H9 (cell line): ENCODE measurements at regions not wholly inside any gene's neighbourhood (a gene's known extent, or its start where the extent isn't known, plus 50 kb on each side); places are given as distances from the start of the nearest gene placed in this dataset.

Experiments used
- DNase-seq: peaks from one replicate; pipeline ENCODE4 v3.0.0-alpha.2; 2017
- H2AFZ ChIP-seq: one replicate; pipeline ENCODE4 v1.6.1; 2013; ENCODE audit warnings: mild to moderate bottlenecking, low read length, control low read depth, moderate library complexity
- H2AK5ac ChIP-seq: 2 replicates; pipeline ENCODE4 v1.6.1; 2013; ENCODE audit warnings: low read length, control low read depth, mixed read lengths; ENCODE audit not compliant: insufficient read length
- H2BK120ac ChIP-seq: one replicate; pipeline ENCODE4 v1.6.1; 2013; ENCODE audit warnings: low read depth, mild to moderate bottlenecking, low read length, control low read depth, inconsistent platforms; ENCODE audit not compliant: poor library complexity, severe bottlenecking
- H2BK12ac ChIP-seq: 2 replicates; pipeline ENCODE4 v1.6.1; 2013; ENCODE audit warnings: low read length, control low read depth, mixed read lengths, low read depth; ENCODE audit not compliant: insufficient read length
- H2BK15ac ChIP-seq: 2 replicates; pipeline ENCODE4 v1.6.1; 2013; ENCODE audit warnings: low read depth, low read length, control low read depth
- H2BK20ac ChIP-seq: one replicate; pipeline ENCODE4 v1.6.1; 2013; ENCODE audit warnings: low read depth, mild to moderate bottlenecking, low read length, control low read depth, inconsistent platforms; ENCODE audit not compliant: poor library complexity, severe bottlenecking
- H2BK5ac ChIP-seq: 2 replicates; pipeline ENCODE4 v1.6.1; 2013; ENCODE audit warnings: low read length, control low read depth, mixed read lengths; ENCODE audit not compliant: insufficient read length
- H3K14ac ChIP-seq: 2 replicates; pipeline ENCODE4 v1.6.1; 2013; ENCODE audit warnings: low read length, control low read depth; ENCODE audit not compliant: insufficient read depth
- H3K18ac ChIP-seq: 2 replicates; pipeline ENCODE4 v1.6.1; 2013; ENCODE audit warnings: low read depth, mild to moderate bottlenecking, mixed read lengths, low read length, control low read depth; ENCODE audit not compliant: insufficient read length
- H3K23ac ChIP-seq: 2 replicates; pipeline ENCODE4 v1.6.1; 2013; ENCODE audit warnings: low read length, control low read depth, mixed read lengths, low read depth; ENCODE audit not compliant: insufficient read length
- H3K23me2 ChIP-seq: 2 replicates; pipeline ENCODE4 v1.6.1; 2013; ENCODE audit warnings: low read depth, mild to moderate bottlenecking, mixed read lengths, low read length, control low read depth; ENCODE audit not compliant: insufficient read length, poor library complexity, severe bottlenecking
- H3K27ac ChIP-seq: 2 replicates; pipeline ENCODE4 v1.5.1; 2013; ENCODE audit warnings: low read length, control low read depth, mixed read lengths, low read depth; ENCODE audit not compliant: insufficient read length
- H3K27me3 ChIP-seq: 2 replicates; pipeline ENCODE4 v1.6.1; 2013; ENCODE audit warnings: low read length, control low read depth, inconsistent platforms; ENCODE audit not compliant: insufficient read depth
- H3K4ac ChIP-seq: 2 replicates; pipeline ENCODE4 v1.6.1; 2013; ENCODE audit warnings: low read depth, mild to moderate bottlenecking, control low read depth, inconsistent platforms, low read length, moderate library complexity
- H3K4me1 ChIP-seq: 2 replicates; pipeline ENCODE4 v1.6.1; 2013; ENCODE audit warnings: low read length, control low read depth, inconsistent platforms; ENCODE audit not compliant: insufficient read depth
- H3K4me2 ChIP-seq: 2 replicates; pipeline ENCODE4 v1.6.1; 2013; ENCODE audit warnings: low read length, control low read depth, mixed read lengths; ENCODE audit not compliant: insufficient read length, insufficient read depth
- H3K56ac ChIP-seq: 2 replicates; pipeline ENCODE4 v1.6.1; 2013; ENCODE audit warnings: low read depth, mild to moderate bottlenecking, mixed read lengths, low read length, control low read depth; ENCODE audit not compliant: insufficient read length
- H3K79me1 ChIP-seq: 2 replicates; pipeline ENCODE4 v1.6.1; 2013; ENCODE audit warnings: low read depth, mild to moderate bottlenecking, moderate library complexity, low read length, control low read depth, inconsistent platforms; ENCODE audit not compliant: insufficient read depth, poor library complexity, severe bottlenecking
- H3K79me2 ChIP-seq: 2 replicates; pipeline ENCODE4 v1.6.1; 2013; ENCODE audit warnings: low read length, control low read depth, inconsistent platforms; ENCODE audit not compliant: insufficient read depth
- H3K9ac ChIP-seq: 2 replicates; pipeline ENCODE4 v1.6.1; 2013; ENCODE audit warnings: low read length, control low read depth, mixed read lengths; ENCODE audit not compliant: insufficient read length; ENCODE audit errors: extremely low read depth
- H3K9me3 ChIP-seq: one replicate; pipeline ENCODE4 v1.6.1; 2013; ENCODE audit warnings: low read depth, low read length, inconsistent platforms; ENCODE audit not compliant: control insufficient read depth
- H3T11ph ChIP-seq: one replicate; pipeline ENCODE4 v1.6.1; 2013; ENCODE audit warnings: mild to moderate bottlenecking, low read length, control low read depth, inconsistent platforms
- H4K20me1 ChIP-seq: one replicate; pipeline ENCODE4 v1.6.1; 2013; ENCODE audit not compliant: control insufficient read depth, insufficient read length, insufficient read depth
- H4K5ac ChIP-seq: 2 replicates; pipeline ENCODE4 v1.6.1; 2013; ENCODE audit warnings: low read depth, mild to moderate bottlenecking, mixed read lengths, low read length, control low read depth; ENCODE audit not compliant: insufficient read length
- H4K8ac ChIP-seq: replicated peaks from 2 replicates; pipeline ENCODE4 v1.6.1; 2013; ENCODE audit warnings: low read length, control low read depth, mixed read lengths, low read depth; ENCODE audit not compliant: insufficient read length
- H4K91ac ChIP-seq: 2 replicates; pipeline ENCODE4 v1.6.1; 2013; ENCODE audit warnings: low read depth, mild to moderate bottlenecking, moderate library complexity, mixed read lengths, low read length, control low read depth; ENCODE audit not compliant: insufficient read length
- H3K27ac Mint-ChIP-seq, 3 experiments: 2 replicates in 2 of 3; 3 replicates in 1 of 3; pipeline ENCODE4 v1.8.0; 2020 to 2021; ENCODE audit warnings: mixed read lengths in 3 of 3, mild to moderate bottlenecking in 1 of 3, moderate library complexity in 1 of 3
- H3K27me3 Mint-ChIP-seq: 2 replicates; pipeline ENCODE4 v1.8.0; 2021; ENCODE audit warnings: low read depth, mild to moderate bottlenecking, moderate library complexity, mixed read lengths
- H3K36me3 Mint-ChIP-seq, 3 experiments: 2 replicates in 2 of 3; 3 replicates in 1 of 3; pipeline ENCODE4 v1.8.0; 2020 to 2021; ENCODE audit warnings: low read depth in 3 of 3, mixed read lengths in 3 of 3; ENCODE audit not compliant: insufficient read depth in 1 of 3
- H3K4me1 Mint-ChIP-seq, 2 experiments: 2 replicates each; pipeline ENCODE4 v1.8.0; 2020; ENCODE audit warnings: mixed read lengths in 2 of 2
- H3K4me3 Mint-ChIP-seq, 2 experiments: 2 replicates in 1 of 2; 3 replicates in 1 of 2; pipeline ENCODE4 v1.8.0; 2020 to 2021; ENCODE audit warnings: mild to moderate bottlenecking in 2 of 2, mixed read lengths in 2 of 2, moderate library complexity in 1 of 2
- H3K9me3 Mint-ChIP-seq, 2 experiments: 2 replicates in 1 of 2; 3 replicates in 1 of 2; pipeline ENCODE4 v1.8.0; 2020; ENCODE audit warnings: mild to moderate bottlenecking in 2 of 2, mixed read lengths in 2 of 2, moderate library complexity in 1 of 2
- WGBS: extraction: QIAGEN DNeasy Blood & Tissue Kit; methylation state at CpG from one replicate; pipeline ENCODE4 v1.1.7; 2013; ENCODE audit warnings: missing lambda C conversion rate, low lambda C conversion rate, mixed read lengths; ENCODE audit not compliant: insufficient read length; ENCODE audit errors: extremely low coverage; 5-methylcytosine and 5-hydroxymethylcytosine counted together
- TF ChIP-seq, protein P1 (sequence below): fragments of 200-600 bp; sonication (generic); conservative IDR thresholded peaks from 3 replicates; pipeline ENCODE4 v1.8.0; 2021; ENCODE audit warnings: antibody characterized with exemption, mild to moderate bottlenecking

- Mint-ChIP-seq H3K27me3 (no peaks in the 10 kb centered on the region), H3K4me3 (no peak overlapping the region), H3K9me3 (peaks cover 26 to 27% of the 10 kb centered on the region in 2 experiments; a peak in 4 of 5 replicates), H3K27ac (peak overlapping the region; percentile 13 to 80 (median 26); a peak in 2 of 7 replicates), H3K36me3 (peaks cover 12 to 29% (median 28%) of the 10 kb centered on the region in 3 experiments), H3K4me1 (peaks cover 6 to 7% of the 10 kb centered on the region in 2 experiments; a peak in 2 of 4 replicates)
- peak overlapping the region; percentile 23 for H2AFZ ChIP-seq
- H3K79me2 ChIP-seq: no peaks in the 10 kb centered on the region
- no peaks in the 10 kb centered on the region for H3K23me2 ChIP-seq
- H3K9ac ChIP-seq: no peak overlapping the region
- no peak for DNase-seq
- no peak overlapping the region for H3K27ac ChIP-seq
- H3K4me2 ChIP-seq: no peak overlapping the region
- H2BK12ac ChIP-seq: no peak overlapping the region
- H3K18ac ChIP-seq: no peak overlapping the region
- no peak overlapping the region for H2BK15ac ChIP-seq
- no peak overlapping the region for H4K8ac ChIP-seq
- peaks cover 10% of the 10 kb centered on the region for H3K9me3 ChIP-seq
- no peak overlapping the region for H3K14ac ChIP-seq
- no peak overlapping the region for H2BK120ac ChIP-seq
- no peak overlapping the region for H3K23ac ChIP-seq
- no peaks in the 10 kb centered on the region for H3K27me3 ChIP-seq
- no peak overlapping the region for H4K91ac ChIP-seq
- TF ChIP-seq, protein P1, sequence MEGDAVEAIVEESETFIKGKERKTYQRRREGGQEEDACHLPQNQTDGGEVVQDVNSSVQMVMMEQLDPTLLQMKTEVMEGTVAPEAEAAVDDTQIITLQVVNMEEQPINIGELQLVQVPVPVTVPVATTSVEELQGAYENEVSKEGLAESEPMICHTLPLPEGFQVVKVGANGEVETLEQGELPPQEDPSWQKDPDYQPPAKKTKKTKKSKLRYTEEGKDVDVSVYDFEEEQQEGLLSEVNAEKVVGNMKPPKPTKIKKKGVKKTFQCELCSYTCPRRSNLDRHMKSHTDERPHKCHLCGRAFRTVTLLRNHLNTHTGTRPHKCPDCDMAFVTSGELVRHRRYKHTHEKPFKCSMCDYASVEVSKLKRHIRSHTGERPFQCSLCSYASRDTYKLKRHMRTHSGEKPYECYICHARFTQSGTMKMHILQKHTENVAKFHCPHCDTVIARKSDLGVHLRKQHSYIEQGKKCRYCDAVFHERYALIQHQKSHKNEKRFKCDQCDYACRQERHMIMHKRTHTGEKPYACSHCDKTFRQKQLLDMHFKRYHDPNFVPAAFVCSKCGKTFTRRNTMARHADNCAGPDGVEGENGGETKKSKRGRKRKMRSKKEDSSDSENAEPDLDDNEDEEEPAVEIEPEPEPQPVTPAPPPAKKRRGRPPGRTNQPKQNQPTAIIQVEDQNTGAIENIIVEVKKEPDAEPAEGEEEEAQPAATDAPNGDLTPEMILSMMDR: no peak
- no peak overlapping the region for H2AK5ac ChIP-seq
- WGBS: no CpG with 5 or more reads among the region's 4 CpGs
- H3K56ac ChIP-seq: no peak overlapping the region
- H2BK5ac ChIP-seq: no peak overlapping the region
- no peaks in the 10 kb centered on the region for H3K4me1 ChIP-seq
- no peaks in the 10 kb centered on the region for H4K20me1 ChIP-seq
- H4K5ac ChIP-seq: no peak overlapping the region
- no peak overlapping the region for H3T11ph ChIP-seq
- H3K4ac ChIP-seq: no peak overlapping the region
- no peak overlapping the region for H2BK20ac ChIP-seq
- H3K79me1 ChIP-seq: no peaks in the 10 kb centered on the region
Measured at GRCh38 chr13:54029720-54030119, 1001.1 kb downstream of the OLFM4 start.
